CD4-positive, alpha-beta T cell treated with Interleukin-1 beta for 1 hour (primary cell): ENCODE measurements at regions not wholly inside any gene's neighbourhood (a gene's known extent, or its start where the extent isn't known, plus 50 kb on each side); places are given as distances from the start of the nearest gene placed in this dataset.

Source experiments
- DNase-seq, 2 donors: peaks; one replicate each; pipeline ENCODE4 v3.0.0-alpha.2; 2020 to 2022

GRCh38 chr6:137737836-137738596 is 129.0 kb upstream of the TNFAIP3 start:
- DNase-seq, result peak in 1 of 2 donors; percentile 17

- no peak for DNase-seq
Observed at GRCh38 chr6:137738931-137739504, 128.0 kb upstream of the TNFAIP3 start.

- DNase-seq, result no peak
Observed at GRCh38 chr6:137739544-137739943, 127.5 kb upstream of the TNFAIP3 start.

- DNase-seq, result no peak
Observed at GRCh38 chr6:137740091-137740755, 126.8 kb upstream of the TNFAIP3 start.

- no peak for DNase-seq
Observed at GRCh38 chr6:137740967-137741761, 125.9 kb upstream of the TNFAIP3 start.

GRCh38 chr6:137743493-137743892 is 123.6 kb upstream of the TNFAIP3 start:
- no peak for DNase-seq

GRCh38 chr6:137744877-137745276 is 122.2 kb upstream of the TNFAIP3 start:
- DNase-seq, result no peak

GRCh38 chr6:137745321-137745720 is 121.7 kb upstream of the TNFAIP3 start:
- DNase-seq, result no peak

- DNase-seq, result no peak
Observed at GRCh38 chr6:137746264-137746663, 120.8 kb upstream of the TNFAIP3 start.

DNA sequence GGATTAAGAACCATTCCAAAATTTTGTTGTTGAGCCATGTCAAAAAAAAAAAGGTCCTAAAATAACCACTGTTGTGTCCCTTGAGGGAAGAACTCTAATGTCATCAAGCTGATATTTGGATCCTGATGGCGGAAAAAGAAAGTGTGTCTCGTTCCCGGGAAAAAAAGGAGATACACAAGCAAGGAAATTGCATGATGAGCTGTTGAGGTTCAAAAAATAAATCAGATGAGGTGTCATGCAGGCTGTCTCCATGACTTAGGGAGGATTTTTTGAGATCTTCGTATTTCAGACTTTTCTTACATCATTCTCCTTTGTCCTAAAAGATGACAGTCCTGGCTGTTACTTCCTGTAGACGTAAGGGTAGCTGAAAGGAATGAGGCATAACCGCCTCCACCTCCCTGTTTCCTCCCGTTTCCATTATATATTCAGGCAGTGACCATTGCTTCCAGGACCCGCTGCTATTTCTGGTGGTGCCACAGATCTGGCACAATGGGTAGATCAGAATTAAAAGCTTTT is 117.3 kb upstream of the TNFAIP3 start:
- no peak for DNase-seq

- DNase-seq, result no peak
Observed at GRCh38 chr6:137750297-137750696, 116.8 kb upstream of the TNFAIP3 start.

DNA sequence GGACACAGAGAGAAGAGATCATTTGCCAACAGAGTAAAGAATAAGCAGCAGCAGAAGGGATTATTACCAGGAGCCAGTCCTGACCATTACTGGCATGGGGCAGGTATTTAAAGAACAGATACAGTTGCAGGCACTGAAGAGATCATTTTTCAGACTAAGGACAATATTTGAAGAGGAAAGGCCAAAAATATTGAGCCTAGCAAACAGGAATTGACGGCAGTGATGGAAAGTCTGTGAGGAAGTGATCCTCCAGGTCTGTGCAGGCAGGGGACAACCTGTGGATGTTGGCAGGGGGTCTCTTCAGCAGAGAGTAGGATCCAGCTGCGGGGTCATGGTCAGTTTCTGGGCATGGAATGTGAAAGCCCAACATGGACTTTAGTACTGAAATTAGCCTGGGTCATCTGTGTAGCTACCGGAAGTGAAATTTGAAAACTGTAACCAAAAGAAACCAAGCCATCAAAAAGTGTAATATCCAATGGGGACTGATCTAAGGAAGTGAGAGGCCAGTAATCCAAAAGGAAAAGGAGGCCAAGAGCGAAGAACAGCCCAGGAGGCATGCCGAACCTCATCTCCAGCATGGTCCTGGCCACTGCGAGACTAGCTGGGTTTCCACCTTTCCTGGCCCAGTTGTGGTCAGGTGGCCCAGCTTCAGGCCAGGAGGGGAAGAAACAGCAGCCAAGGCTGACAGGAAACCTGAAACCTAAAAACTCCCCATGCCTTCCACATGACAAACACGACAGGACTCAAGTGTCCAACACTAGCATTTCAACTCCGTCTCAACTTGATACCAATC is 115.1 kb upstream of the TNFAIP3 start:
- no peak for DNase-seq

- DNase-seq, result no peak
Observed at GRCh38 chr6:137754366-137754765, 112.7 kb upstream of the TNFAIP3 start.

DNA sequence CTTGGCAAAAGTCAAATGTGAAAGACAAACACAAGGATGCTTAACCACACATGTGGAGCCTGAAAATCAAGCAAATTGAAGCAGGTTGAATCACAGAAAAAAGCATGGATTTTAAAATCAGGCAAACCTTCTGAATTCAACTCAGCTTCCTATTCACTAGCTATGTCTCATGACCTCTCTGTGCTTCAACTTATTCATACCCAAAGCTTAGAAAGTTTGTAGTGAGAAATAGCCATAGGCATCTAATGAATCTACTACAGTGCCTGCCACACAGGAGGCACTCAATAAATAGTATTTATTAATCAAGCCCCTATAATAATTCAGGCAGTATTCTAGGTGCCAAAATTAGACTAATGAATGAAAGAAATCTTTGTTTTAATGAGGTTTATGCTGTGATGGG is 112.2 kb upstream of the TNFAIP3 start:
- DNase-seq, result no peak

- no peak for DNase-seq
Observed at GRCh38 chr6:137755284-137755683, 111.8 kb upstream of the TNFAIP3 start.

- no peak for DNase-seq
Observed at GRCh38 chr6:137756788-137757187, 110.3 kb upstream of the TNFAIP3 start.

DNA sequence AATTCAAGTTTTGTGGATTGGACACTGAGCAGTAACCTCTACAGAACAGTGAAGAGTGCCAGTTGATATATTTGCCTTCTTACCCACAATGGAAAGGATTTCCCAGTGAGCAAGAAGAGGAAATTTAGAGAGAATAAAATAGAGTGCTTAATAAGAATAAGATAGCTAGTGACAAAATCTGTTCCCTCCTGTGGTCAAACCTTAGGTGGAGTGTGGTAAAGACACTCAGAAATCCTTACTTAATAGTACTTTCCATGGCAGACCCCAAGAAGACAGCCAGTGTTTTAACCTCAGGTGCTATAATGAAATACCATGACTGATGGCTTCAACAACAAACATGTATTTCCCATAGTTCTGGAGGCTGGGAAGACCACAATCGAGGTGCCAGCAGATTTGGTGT is 108.4 kb upstream of the TNFAIP3 start:
- DNase-seq, result no peak

- no peak for DNase-seq
Observed at GRCh38 chr6:137759624-137760023, 107.4 kb upstream of the TNFAIP3 start.

DNA sequence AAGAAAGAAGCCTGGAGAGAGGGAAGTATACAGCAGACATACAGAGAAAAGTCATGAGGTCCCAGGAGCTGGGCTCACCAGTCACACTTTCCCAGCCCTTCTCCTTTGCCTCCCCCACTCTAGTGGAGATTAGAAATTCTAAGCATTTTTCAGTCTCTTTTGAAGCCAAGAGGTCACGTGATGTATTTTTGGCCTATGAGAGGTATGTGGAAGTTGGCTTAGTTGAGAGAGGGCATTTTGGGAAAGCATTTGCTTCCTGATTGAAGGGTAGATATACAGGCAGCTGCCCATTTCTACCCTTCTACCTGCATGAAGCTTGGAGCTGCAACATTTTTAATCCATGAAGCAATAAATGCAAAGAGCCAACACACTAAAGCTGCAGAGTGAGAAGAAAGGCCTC is 106.0 kb upstream of the TNFAIP3 start:
- DNase-seq, result no peak

DNA sequence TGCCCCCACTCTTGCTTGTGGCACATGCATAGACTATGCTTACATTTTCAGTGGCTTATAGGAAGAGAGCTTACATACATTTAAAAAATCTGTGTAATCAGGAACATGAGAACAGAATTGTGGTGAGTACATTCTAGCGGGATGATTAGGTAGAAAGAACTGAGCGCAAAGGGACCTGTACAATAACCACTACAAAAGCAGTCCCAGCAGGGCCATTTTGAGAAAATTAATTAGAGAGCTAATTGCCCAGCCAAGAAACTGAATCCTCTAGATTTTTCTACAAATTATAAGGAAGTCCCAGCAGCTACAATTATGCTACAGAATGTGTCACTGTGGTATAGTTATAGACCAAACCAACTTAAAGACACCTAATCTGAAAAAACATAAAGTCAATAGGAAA is 105.6 kb upstream of the TNFAIP3 start:
- DNase-seq, result no peak

- peak in 1 of 2 donors; percentile 24 for DNase-seq
Observed at GRCh38 chr6:137762168-137763090, 104.6 kb upstream of the TNFAIP3 start.
